GM23338 (cell line): ENCODE measurements at regions not wholly inside any gene's neighbourhood (a gene's known extent, or its start where the extent isn't known, plus 50 kb on each side); places are given as distances from the start of the nearest gene placed in this dataset.

ENCODE experiments used
- ATAC-seq: fragments of 200-7000 bp; cut with Tn5 transposase; 3 replicates; pipeline ENCODE4 v1.9.1; 2020
- DNase-seq: peaks from one replicate; pipeline ENCODE4 v3.0.0-alpha.2; 2015; ENCODE audit warnings: low spot score
- H2AFZ ChIP-seq: fragments of 200-600 bp; sonication (generic); 2 replicates; pipeline ENCODE4 v1.8.0; 2016; ENCODE audit warnings: antibody characterized with exemption, mild to moderate bottlenecking, moderate library complexity
- H3F3A ChIP-seq: fragments of 200-600 bp; sonication (generic); replicated peaks from 2 replicates; pipeline ENCODE4 v1.8.0; 2017; ENCODE audit warnings: antibody characterized with exemption, mixed run types, low read depth
- H3K27ac ChIP-seq: fragments of 200-600 bp; sonication (generic); 2 replicates; pipeline ENCODE4 v1.6.1; 2016; ENCODE audit warnings: low read depth
- H3K27me3 ChIP-seq: fragments of 200-600 bp; sonication (generic); 2 replicates; pipeline ENCODE4 v1.8.0; 2016; ENCODE audit warnings: mild to moderate bottlenecking, mixed run types, moderate library complexity; ENCODE audit not compliant: insufficient read depth
- H3K36me3 ChIP-seq: fragments of 200-600 bp; sonication (generic); 2 replicates; pipeline ENCODE4 v1.8.0; 2016; ENCODE audit warnings: mild to moderate bottlenecking; ENCODE audit not compliant: insufficient read depth
- H3K4me1 ChIP-seq: fragments of 200-600 bp; sonication (generic); 2 replicates; pipeline ENCODE4 v1.8.0; 2016; ENCODE audit warnings: mild to moderate bottlenecking, moderate library complexity; ENCODE audit not compliant: insufficient read depth
- H3K4me2 ChIP-seq: fragments of 200-600 bp; sonication (generic); 2 replicates; pipeline ENCODE4 v1.7.1; 2017; ENCODE audit warnings: mixed run types
- H3K4me3 ChIP-seq: fragments of 200-600 bp; sonication (generic); 2 replicates; pipeline ENCODE4 v1.6.1; 2016; ENCODE audit warnings: mixed run types
- H3K79me2 ChIP-seq: fragments of 200-600 bp; sonication (generic); replicated peaks from 2 replicates; pipeline ENCODE4 v1.8.0; 2017; ENCODE audit warnings: mild to moderate bottlenecking; ENCODE audit not compliant: insufficient read depth
- H3K9me2 ChIP-seq: fragments of 200-600 bp; sonication (generic); 2 replicates; pipeline ENCODE4 v1.8.0; 2017; ENCODE audit not compliant: insufficient read depth
- H4K20me1 ChIP-seq: fragments of 200-600 bp; sonication (generic); replicated peaks from 2 replicates; pipeline ENCODE4 v1.8.0; 2017; ENCODE audit warnings: mild to moderate bottlenecking; ENCODE audit not compliant: insufficient read depth
- H3K27ac Mint-ChIP-seq: 2 replicates; pipeline ENCODE4 v1.8.0; 2020; ENCODE audit warnings: inconsistent platforms, mild to moderate bottlenecking, moderate library complexity, mixed read lengths
- H3K27me3 Mint-ChIP-seq: 3 replicates; pipeline ENCODE4 v1.8.0; 2022; ENCODE audit warnings: low read depth, mild to moderate bottlenecking, moderate library complexity, mixed read lengths, inconsistent platforms; ENCODE audit not compliant: insufficient read depth, poor library complexity
- H3K36me3 Mint-ChIP-seq: 3 replicates; pipeline ENCODE4 v1.8.0; 2021; ENCODE audit warnings: low read depth, mild to moderate bottlenecking, inconsistent platforms, moderate library complexity, mixed read lengths
- H3K4me1 Mint-ChIP-seq: 3 replicates; pipeline ENCODE4 v1.8.0; 2020; ENCODE audit warnings: mild to moderate bottlenecking, inconsistent platforms, mixed read lengths
- H3K4me3 Mint-ChIP-seq: 3 replicates; pipeline ENCODE4 v1.8.0; 2021; ENCODE audit warnings: moderate library complexity, mild to moderate bottlenecking, inconsistent platforms, mixed read lengths
- H3K9me3 Mint-ChIP-seq: 3 replicates; pipeline ENCODE4 v1.8.0; 2020; ENCODE audit warnings: moderate library complexity, mild to moderate bottlenecking, inconsistent platforms, mixed read lengths
- CREB1 ChIP-seq: fragments of 250-450 bp; sonication (Bioruptor Pico); IDR thresholded peaks from 2 replicates; pipeline ENCODE4 v1.5.0; 2020; ENCODE audit warnings: low read depth, mild to moderate bottlenecking, moderate library complexity
- CTCF ChIP-seq, 2 experiments: fragments of 200-600 bp in 1 of 2; sonication (generic) in 1 of 2; conservative IDR thresholded peaks; 2 replicates each; pipeline versions ENCODE4 v1.5.1 to v1.6.1; 2016 to 2017; ENCODE audit warnings: antibody characterized with exemption in 2 of 2, low read depth in 2 of 2, mild to moderate bottlenecking in 2 of 2, moderate library complexity in 1 of 2
- ETS1 ChIP-seq: IDR thresholded peaks from 2 replicates; pipeline ENCODE4 v1.6.1; 2016; ENCODE audit warnings: antibody characterized with exemption
- EZH2 ChIP-seq: fragments of 200-600 bp; sonication (generic); IDR thresholded peaks from one replicate; pipeline ENCODE4 v1.8.0; 2017; ENCODE audit warnings: antibody characterized with exemption, mild to moderate bottlenecking, low read depth; ENCODE audit not compliant: unreplicated experiment
- EZH2phosphoT487 ChIP-seq: fragments of 200-600 bp; sonication (generic); IDR thresholded peaks from one replicate; pipeline ENCODE4 v1.8.1; 2018; ENCODE audit warnings: antibody characterized with exemption; ENCODE audit not compliant: unreplicated experiment
- JUNB ChIP-seq: IDR thresholded peaks from one replicate; pipeline ENCODE4 v1.6.1; 2016; ENCODE audit warnings: antibody characterized with exemption; ENCODE audit not compliant: unreplicated experiment
- NANOG ChIP-seq: IDR thresholded peaks from 2 replicates; pipeline ENCODE4 v1.6.1; 2016; ENCODE audit warnings: antibody characterized with exemption, borderline replicate concordance
- POLR2AphosphoS5 ChIP-seq: IDR thresholded peaks from 2 replicates; pipeline ENCODE4 v1.6.1; 2016; ENCODE audit warnings: antibody characterized with exemption, low read depth
- REST ChIP-seq: IDR thresholded peaks from one replicate; pipeline ENCODE4 v1.6.1; 2018; ENCODE audit warnings: antibody characterized with exemption; ENCODE audit not compliant: unreplicated experiment
- STAT1 ChIP-seq: IDR thresholded peaks from one replicate; pipeline ENCODE4 v1.6.1; 2016; ENCODE audit warnings: antibody characterized with exemption; ENCODE audit not compliant: unreplicated experiment
- ZNF114 ChIP-seq: fragments of 250-450 bp; sonication (Bioruptor Pico); IDR thresholded peaks from 2 replicates; pipeline ENCODE4 v1.5.0; 2020; ENCODE audit warnings: mild to moderate bottlenecking, moderate library complexity
- ZNF331 ChIP-seq: fragments of 250-450 bp; sonication (Bioruptor Pico); IDR thresholded peaks from 2 replicates; pipeline ENCODE4 v1.5.0; 2020; ENCODE audit warnings: low read depth, mild to moderate bottlenecking, moderate library complexity
- ZNF462 ChIP-seq: fragments of 250-450 bp; sonication (Bioruptor Pico); IDR thresholded peaks from 2 replicates; pipeline ENCODE4 v1.5.0; 2020; ENCODE audit warnings: mild to moderate bottlenecking, moderate library complexity

GRCh38 chr2:234661849-234662248 lies 165.0 kb upstream of the ARL4C start:
- Histone ChIP-seq H3F3A (no peaks in the 10 kb centered on the region), H3K79me2 (no peaks in the 10 kb centered on the region), H2AFZ (0 out of 2 replicates have a peak overlapping the region, but pooled peaks have one; percentile 56), H3K4me3 (no peak overlapping the region), H4K20me1 (no peaks in the 10 kb centered on the region), H3K4me2 (no peak overlapping the region), H3K9me2 (no peaks in the 10 kb centered on the region), H3K27ac (no peak overlapping the region), H3K4me1 (no peaks in the 10 kb centered on the region), H3K36me3 (0 out of 2 replicates have a peak, but pooled peaks cover 3% of the 10 kb centered on the region), H3K27me3 (no peaks in the 10 kb centered on the region)
- Mint-ChIP-seq H3K27ac (no peak overlapping the region), H3K9me3 (peaks cover 49% of the 10 kb centered on the region), H3K36me3 (peaks cover 31% of the 10 kb centered on the region), H3K27me3 (no peaks in the 10 kb centered on the region), H3K4me1 (no peaks in the 10 kb centered on the region), H3K4me3 (no peak overlapping the region)
- no peak for DNase-seq
- no peak for ATAC-seq
- TF ChIP-seq REST = no peak
- no peak for TF ChIP-seq CTCF (conservative IDR thresholded peaks at IDR 0.05; ENCODE audit: low read depth in 2 of 2)
- no peak for TF ChIP-seq ETS1
- no peak for TF ChIP-seq EZH2
- TF ChIP-seq CREB1 (CRISPR knock-in tag) = no peak
- TF ChIP-seq ZNF462 = no peak
- no peak for TF ChIP-seq JUNB
- TF ChIP-seq POLR2AphosphoS5 = no peak
- no peak for TF ChIP-seq STAT1
- no peak for TF ChIP-seq NANOG
- no peak for TF ChIP-seq ZNF114 (CRISPR knock-in tag)
- no peak for TF ChIP-seq ZNF331 (CRISPR knock-in tag)
- no peak for TF ChIP-seq EZH2phosphoT487
